Left renal pelvis (tissue), 4 donors: ENCODE measurements at regions not wholly inside any gene's neighbourhood (a gene's known extent, or its start where the extent isn't known, plus 50 kb on each side); places are given as distances from the start of the nearest gene placed in this dataset.

ENCODE experiments used
- DNase-seq, 4 donors: peaks; one replicate each; pipeline ENCODE4 v3.0.0-alpha.2; 2013; ENCODE audit warnings: low read depth in 4 of 4, low spot score in 3 of 4

- DNase-seq: no peak
Measured at GRCh38 chr10:118181021-118181420, 134.3 kb upstream of the RAB11FIP2 start.

- no peak for DNase-seq
Measured at GRCh38 chr10:118175148-118175547, 128.4 kb upstream of the RAB11FIP2 start.

- DNase-seq: no peak
Measured at GRCh38 chr10:118173296-118173695, 126.6 kb upstream of the RAB11FIP2 start.

- DNase-seq: no peak
Measured at GRCh38 chr10:118171861-118172260, 125.1 kb upstream of the RAB11FIP2 start.

GRCh38 chr10:118167056-118167700 lies 120.4 kb upstream of the RAB11FIP2 start:
- no peak for DNase-seq

GRCh38 chr10:118163217-118163616 lies 116.5 kb upstream of the RAB11FIP2 start:
- DNase-seq: no peak

GRCh38 chr10:118161461-118162246 lies 114.9 kb upstream of the RAB11FIP2 start:
- no peak for DNase-seq

- DNase-seq: no peak
Measured at GRCh38 chr10:118153287-118153686, 106.5 kb upstream of the RAB11FIP2 start.

- DNase-seq: no peak
Measured at GRCh38 chr10:118151461-118151860, 104.7 kb upstream of the RAB11FIP2 start.

GRCh38 chr10:118148247-118148646 lies 101.5 kb upstream of the RAB11FIP2 start:
- DNase-seq: no peak

GRCh38 chr10:118145256-118145655 lies 98.5 kb upstream of the RAB11FIP2 start:
- DNase-seq: no peak

- no peak for DNase-seq
Measured at GRCh38 chr10:118141471-118141870, 94.7 kb upstream of the RAB11FIP2 start.

- DNase-seq: no peak
Measured at GRCh38 chr10:118139321-118139720, 92.6 kb upstream of the RAB11FIP2 start.

GRCh38 chr10:118128675-118129074 lies 81.9 kb upstream of the RAB11FIP2 start:
- no peak for DNase-seq

GRCh38 chr10:118118716-118119115 lies 72.0 kb upstream of the RAB11FIP2 start:
- no peak for DNase-seq

- DNase-seq: peak; percentile 73 to 91 (median 76)
Measured at GRCh38 chr10:118116715-118117449, 70.1 kb upstream of the RAB11FIP2 start.

- no peak for DNase-seq
Measured at GRCh38 chr10:118116362-118116714, 69.6 kb upstream of the RAB11FIP2 start.

- no peak for DNase-seq
Measured at GRCh38 chr10:118115701-118116100, 69.0 kb upstream of the RAB11FIP2 start.

- no peak for DNase-seq
Measured at GRCh38 chr10:118114992-118115391, 68.3 kb upstream of the RAB11FIP2 start.

GRCh38 chr10:118112543-118113125 lies 65.9 kb upstream of the RAB11FIP2 start:
- DNase-seq: no peak

- DNase-seq: no peak
Measured at GRCh38 chr10:118110750-118111149, 64.0 kb upstream of the RAB11FIP2 start.
